ENCODE measurements at regions not wholly inside any gene's neighbourhood (a gene's known extent, or its start where the extent isn't known, plus 50 kb on each side); places are given as distances from the start of the nearest gene placed in this dataset.

GRCh38 chr13:74869846-74870245 lies 612.1 kb downstream of the TBC1D4 start:
- Mint-ChIP-seq H3K9me3 (peaks cover 5 to 15% (median 5%) of the 10 kb centered on the region in 7 donors), H3K27me3 (ENCODE audit: low read depth in 3 of 3) (no peaks in the 10 kb centered on the region), H3K4me3 (no peak overlapping the region), H3K4me1 (no peaks in the 10 kb centered on the region), H3K27ac (no peak overlapping the region), H3K36me3 (no peaks in the 10 kb centered on the region)
- no peaks in the 10 kb centered on the region for H4K20me1 ChIP-seq (ENCODE audit: insufficient read depth, low read length)
- H3K4me1 ChIP-seq (ENCODE audit: control insufficient read depth in 1 of 2, insufficient read depth in 2 of 2, low read length in 2 of 2): no peaks in the 10 kb centered on the region
- no peaks in the 10 kb centered on the region for H3K79me2 ChIP-seq (ENCODE audit: insufficient read depth, low read length)
- H2AFZ ChIP-seq (ENCODE audit: insufficient read depth, low read depth, low read length, poor library complexity, severe bottlenecking): no peak overlapping the region
- no peak overlapping the region for H3K4me2 ChIP-seq (replicated peaks; ENCODE audit: extremely low read depth, low read length, poor library complexity, severe bottlenecking)
- TF ChIP-seq, protein P1, sequence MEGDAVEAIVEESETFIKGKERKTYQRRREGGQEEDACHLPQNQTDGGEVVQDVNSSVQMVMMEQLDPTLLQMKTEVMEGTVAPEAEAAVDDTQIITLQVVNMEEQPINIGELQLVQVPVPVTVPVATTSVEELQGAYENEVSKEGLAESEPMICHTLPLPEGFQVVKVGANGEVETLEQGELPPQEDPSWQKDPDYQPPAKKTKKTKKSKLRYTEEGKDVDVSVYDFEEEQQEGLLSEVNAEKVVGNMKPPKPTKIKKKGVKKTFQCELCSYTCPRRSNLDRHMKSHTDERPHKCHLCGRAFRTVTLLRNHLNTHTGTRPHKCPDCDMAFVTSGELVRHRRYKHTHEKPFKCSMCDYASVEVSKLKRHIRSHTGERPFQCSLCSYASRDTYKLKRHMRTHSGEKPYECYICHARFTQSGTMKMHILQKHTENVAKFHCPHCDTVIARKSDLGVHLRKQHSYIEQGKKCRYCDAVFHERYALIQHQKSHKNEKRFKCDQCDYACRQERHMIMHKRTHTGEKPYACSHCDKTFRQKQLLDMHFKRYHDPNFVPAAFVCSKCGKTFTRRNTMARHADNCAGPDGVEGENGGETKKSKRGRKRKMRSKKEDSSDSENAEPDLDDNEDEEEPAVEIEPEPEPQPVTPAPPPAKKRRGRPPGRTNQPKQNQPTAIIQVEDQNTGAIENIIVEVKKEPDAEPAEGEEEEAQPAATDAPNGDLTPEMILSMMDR (IDR thresholded peaks at IDR 0.05): no peak
- no peak overlapping the region for H3K9ac ChIP-seq (ENCODE audit: insufficient read depth, low read length, poor library complexity, severe bottlenecking)
- WGBS (ENCODE audit: insufficient coverage): no CpG with 5 or more reads among the region's 2 CpGs
- DNase-seq: no peak
- no peaks in the 10 kb centered on the region for H3K36me3 ChIP-seq (replicated peaks in 1 of 2; ENCODE audit: control insufficient read depth in 1 of 2, insufficient read depth in 2 of 2, low read length in 2 of 2)
- H3K9me3 ChIP-seq (replicated peaks in 1 of 2; ENCODE audit: control insufficient read depth in 1 of 2, insufficient read depth in 1 of 2, low read length in 2 of 2): peaks cover 3 to 14% of the 10 kb centered on the region in 2 donors
- no peak overlapping the region for H3K4me3 ChIP-seq (replicated peaks in 1 of 3; ENCODE audit: low read depth in 2 of 3, low read length in 3 of 3)
- no peak overlapping the region for H3K27ac ChIP-seq (ENCODE audit: low read depth in 1 of 2, low read length in 2 of 2)
- H3K27me3 ChIP-seq (ENCODE audit: control insufficient read depth in 2 of 2, insufficient read depth in 2 of 2, low read length in 2 of 2): no peaks in the 10 kb centered on the region
- intact Hi-C loops (cut with micrococcal nuclease): no loop called here

DNA sequence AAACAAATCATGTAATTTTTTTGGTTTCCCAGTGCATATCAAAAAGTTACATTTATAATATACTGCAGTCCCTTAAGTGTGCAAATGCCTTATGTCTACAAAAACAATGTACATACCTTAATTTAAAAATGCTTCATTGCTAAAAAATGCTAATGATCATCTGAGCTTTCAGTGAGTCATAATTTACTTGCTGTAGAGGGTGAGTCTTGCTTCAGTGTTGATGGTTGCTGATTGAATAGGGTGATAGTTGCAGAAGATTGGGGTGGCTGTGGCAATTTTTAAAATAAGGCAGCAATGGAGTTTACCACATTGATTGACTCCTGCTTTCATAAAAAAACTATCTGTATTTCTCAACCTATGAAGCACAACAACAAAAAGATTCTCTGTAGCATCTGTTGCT lies 613.9 kb downstream of the TBC1D4 start:
- Histone ChIP-seq H3K4me1 (ENCODE audit: control insufficient read depth in 1 of 2, insufficient read depth in 2 of 2, low read length in 2 of 2) (no peaks in the 10 kb centered on the region), H3K4me2 (replicated peaks; ENCODE audit: extremely low read depth, low read length, poor library complexity, severe bottlenecking) (no peak overlapping the region), H4K20me1 (ENCODE audit: insufficient read depth, low read length) (no peaks in the 10 kb centered on the region), H3K27me3 (ENCODE audit: control insufficient read depth in 2 of 2, insufficient read depth in 2 of 2, low read length in 2 of 2) (no peaks in the 10 kb centered on the region), H3K79me2 (ENCODE audit: insufficient read depth, low read length) (no peaks in the 10 kb centered on the region), H3K9ac (ENCODE audit: insufficient read depth, low read length, poor library complexity, severe bottlenecking) (no peak overlapping the region), H3K4me3 (replicated peaks in 1 of 3; ENCODE audit: low read depth in 2 of 3, low read length in 3 of 3) (no peak overlapping the region), H3K9me3 (replicated peaks in 1 of 2; ENCODE audit: control insufficient read depth in 1 of 2, insufficient read depth in 1 of 2, low read length in 2 of 2) (peaks cover 3 to 14% of the 10 kb centered on the region in 2 donors), H3K27ac (ENCODE audit: low read depth in 1 of 2, low read length in 2 of 2) (no peak overlapping the region), H2AFZ (ENCODE audit: insufficient read depth, low read depth, low read length, poor library complexity, severe bottlenecking) (no peak overlapping the region), H3K36me3 (replicated peaks in 1 of 2; ENCODE audit: control insufficient read depth in 1 of 2, insufficient read depth in 2 of 2, low read length in 2 of 2) (no peaks in the 10 kb centered on the region)
- intact Hi-C loops (cut with micrococcal nuclease): no loop called here
- TF ChIP-seq, protein P1 (IDR thresholded peaks at IDR 0.05): no peak
- Mint-ChIP-seq H3K4me3 (no peak overlapping the region), H3K9me3 (peaks cover 3 to 15% (median 5%) of the 10 kb centered on the region in 7 donors), H3K36me3 (no peaks in the 10 kb centered on the region), H3K4me1 (no peaks in the 10 kb centered on the region), H3K27ac (no peak overlapping the region), H3K27me3 (ENCODE audit: low read depth in 3 of 3) (no peaks in the 10 kb centered on the region)
- no peak for DNase-seq

Data from CD14-positive monocyte (primary cell).